ENCODE measurements at regions not wholly inside any gene's neighbourhood (a gene's known extent, or its start where the extent isn't known, plus 50 kb on each side); places are given as distances from the start of the nearest gene placed in this dataset.

DNA sequence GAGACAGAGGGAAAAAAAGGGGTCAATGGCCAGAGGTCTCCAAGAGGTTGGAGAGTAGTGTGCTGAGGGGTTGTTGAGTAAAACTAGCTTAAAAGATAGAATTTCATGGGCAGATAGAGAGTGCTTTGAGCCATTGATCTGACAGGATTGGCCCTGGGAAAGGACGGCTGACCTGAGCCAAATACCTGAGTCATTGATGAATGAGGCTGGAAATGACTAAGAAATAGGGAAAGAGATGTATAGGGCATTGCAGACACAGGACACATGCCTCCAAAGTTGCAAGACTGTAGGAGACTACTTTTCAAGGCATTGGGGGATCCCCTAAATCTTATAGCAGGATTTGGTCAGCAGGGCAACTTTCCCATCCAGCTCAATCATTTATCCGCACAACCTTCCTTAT, 168.7 kb downstream of the ABCC12 start (continued):
- TF ChIP-seq, protein P1, sequence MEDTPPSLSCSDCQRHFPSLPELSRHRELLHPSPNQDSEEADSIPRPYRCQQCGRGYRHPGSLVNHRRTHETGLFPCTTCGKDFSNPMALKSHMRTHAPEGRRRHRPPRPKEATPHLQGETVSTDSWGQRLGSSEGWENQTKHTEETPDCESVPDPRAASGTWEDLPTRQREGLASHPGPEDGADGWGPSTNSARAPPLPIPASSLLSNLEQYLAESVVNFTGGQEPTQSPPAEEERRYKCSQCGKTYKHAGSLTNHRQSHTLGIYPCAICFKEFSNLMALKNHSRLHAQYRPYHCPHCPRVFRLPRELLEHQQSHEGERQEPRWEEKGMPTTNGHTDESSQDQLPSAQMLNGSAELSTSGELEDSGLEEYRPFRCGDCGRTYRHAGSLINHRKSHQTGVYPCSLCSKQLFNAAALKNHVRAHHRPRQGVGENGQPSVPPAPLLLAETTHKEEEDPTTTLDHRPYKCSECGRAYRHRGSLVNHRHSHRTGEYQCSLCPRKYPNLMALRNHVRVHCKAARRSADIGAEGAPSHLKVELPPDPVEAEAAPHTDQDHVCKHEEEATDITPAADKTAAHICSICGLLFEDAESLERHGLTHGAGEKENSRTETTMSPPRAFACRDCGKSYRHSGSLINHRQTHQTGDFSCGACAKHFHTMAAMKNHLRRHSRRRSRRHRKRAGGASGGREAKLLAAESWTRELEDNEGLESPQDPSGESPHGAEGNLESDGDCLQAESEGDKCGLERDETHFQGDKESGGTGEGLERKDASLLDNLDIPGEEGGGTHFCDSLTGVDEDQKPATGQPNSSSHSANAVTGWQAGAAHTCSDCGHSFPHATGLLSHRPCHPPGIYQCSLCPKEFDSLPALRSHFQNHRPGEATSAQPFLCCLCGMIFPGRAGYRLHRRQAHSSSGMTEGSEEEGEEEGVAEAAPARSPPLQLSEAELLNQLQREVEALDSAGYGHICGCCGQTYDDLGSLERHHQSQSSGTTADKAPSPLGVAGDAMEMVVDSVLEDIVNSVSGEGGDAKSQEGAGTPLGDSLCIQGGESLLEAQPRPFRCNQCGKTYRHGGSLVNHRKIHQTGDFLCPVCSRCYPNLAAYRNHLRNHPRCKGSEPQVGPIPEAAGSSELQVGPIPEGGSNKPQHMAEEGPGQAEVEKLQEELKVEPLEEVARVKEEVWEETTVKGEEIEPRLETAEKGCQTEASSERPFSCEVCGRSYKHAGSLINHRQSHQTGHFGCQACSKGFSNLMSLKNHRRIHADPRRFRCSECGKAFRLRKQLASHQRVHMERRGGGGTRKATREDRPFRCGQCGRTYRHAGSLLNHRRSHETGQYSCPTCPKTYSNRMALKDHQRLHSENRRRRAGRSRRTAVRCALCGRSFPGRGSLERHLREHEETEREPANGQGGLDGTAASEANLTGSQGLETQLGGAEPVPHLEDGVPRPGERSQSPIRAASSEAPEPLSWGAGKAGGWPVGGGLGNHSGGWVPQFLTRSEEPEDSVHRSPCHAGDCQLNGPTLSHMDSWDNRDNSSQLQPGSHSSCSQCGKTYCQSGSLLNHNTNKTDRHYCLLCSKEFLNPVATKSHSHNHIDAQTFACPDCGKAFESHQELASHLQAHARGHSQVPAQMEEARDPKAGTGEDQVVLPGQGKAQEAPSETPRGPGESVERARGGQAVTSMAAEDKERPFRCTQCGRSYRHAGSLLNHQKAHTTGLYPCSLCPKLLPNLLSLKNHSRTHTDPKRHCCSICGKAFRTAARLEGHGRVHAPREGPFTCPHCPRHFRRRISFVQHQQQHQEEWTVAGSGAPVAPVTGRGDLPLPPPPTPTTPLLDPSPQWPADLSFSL (CRISPR knock-in tag; IDR thresholded peaks at IDR 0.05): no peak
- TF ChIP-seq KDM3A (CRISPR knock-in tag; IDR thresholded peaks at IDR 0.05; ENCODE audit: low read depth) (no peak), STAG1 (CRISPR knock-in tag; IDR thresholded peaks at IDR 0.05) (no peak)
- TF ChIP-seq, protein P2, sequence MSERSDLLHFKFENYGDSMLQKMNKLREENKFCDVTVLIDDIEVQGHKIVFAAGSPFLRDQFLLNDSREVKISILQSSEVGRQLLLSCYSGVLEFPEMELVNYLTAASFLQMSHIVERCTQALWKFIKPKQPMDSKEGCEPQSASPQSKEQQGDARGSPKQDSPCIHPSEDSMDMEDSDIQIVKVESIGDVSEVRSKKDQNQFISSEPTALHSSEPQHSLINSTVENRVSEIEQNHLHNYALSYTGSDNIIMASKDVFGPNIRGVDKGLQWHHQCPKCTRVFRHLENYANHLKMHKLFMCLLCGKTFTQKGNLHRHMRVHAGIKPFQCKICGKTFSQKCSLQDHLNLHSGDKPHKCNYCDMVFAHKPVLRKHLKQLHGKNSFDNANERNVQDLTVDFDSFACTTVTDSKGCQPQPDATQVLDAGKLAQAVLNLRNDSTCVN (CRISPR knock-in tag; IDR thresholded peaks at IDR 0.05; ENCODE audit: borderline replicate concordance): no peak

GRCh38 chr16:47986031-47986430, 169.8 kb downstream of the ABCC12 start:
- Histone ChIP-seq H3K9me3 (ENCODE audit: low read length) (peaks cover 7% of the 10 kb centered on the region; the same call in 1 of the 2 replicates), H3K4me3 (replicated peaks in 1 of 3; ENCODE audit: insufficient read depth in 1 of 3, low read depth in 2 of 3, low read length in 3 of 3) (no peak overlapping the region), H2AFZ (ENCODE audit: low read length) (no peak overlapping the region), H3K79me2 (ENCODE audit: insufficient read depth, low read length) (no peaks in the 10 kb centered on the region), H4K20me1 (ENCODE audit: insufficient read depth, low read length) (no peaks in the 10 kb centered on the region), H3K4me1 (ENCODE audit: insufficient read depth, low read length) (no peaks in the 10 kb centered on the region), H3K27ac (ENCODE audit: extremely low read length, insufficient read depth, low read length) (no peak overlapping the region), H3K27me3 (ENCODE audit: control insufficient read depth in 1 of 2, insufficient read depth in 2 of 2, low read length in 2 of 2) (no peaks in the 10 kb centered on the region), H3K36me3 (replicated peaks in 1 of 2; ENCODE audit: control insufficient read depth in 1 of 2, insufficient read depth in 2 of 2, low read length in 2 of 2) (no peaks in the 10 kb centered on the region), H3K9ac (ENCODE audit: insufficient read depth, low read depth, low read length) (no peak overlapping the region), H3K4me2 (ENCODE audit: low read depth, low read length) (no peak overlapping the region)
- ATAC-seq (no peak), DNase-seq (ENCODE audit: low spot score) (no peak), FAIRE-seq (no peak)
- intact Hi-C loops (cut with micrococcal nuclease; ENCODE audit: unreplicated experiment): no loop called here
- in situ Hi-C loops (cut with HindIII; ENCODE audit: extremely low pct_ligation_motif_present, low pct_unique_long_range_greater_than_20kb): no loop called here
- CTCF ChIA-PET (ENCODE audit: low intra/inter-chr PET ratio, low total read pairs): no interaction called here
- POLR2A ChIA-PET: no interaction called here
- TF ChIP-seq ZNF10 (CRISPR knock-in tag; IDR thresholded peaks at IDR 0.05; ENCODE audit: borderline replicate concordance, low read depth) (no peak), ZSCAN9 (CRISPR knock-in tag; IDR thresholded peaks at IDR 0.05; ENCODE audit: borderline replicate concordance) (no peak), PLRG1 (conservative IDR thresholded peaks at IDR 0.05) (no peak), ZNF616 (CRISPR knock-in tag; IDR thresholded peaks at IDR 0.05; ENCODE audit: low read depth) (no peak), FOXA3 (CRISPR knock-in tag; IDR thresholded peaks at IDR 0.05) (no peak), ZNF562 (CRISPR knock-in tag; IDR thresholded peaks at IDR 0.05; ENCODE audit: borderline replicate concordance) (no peak), EED (CRISPR knock-in tag; IDR thresholded peaks at IDR 0.05) (no peak), MAFF (IDR thresholded peaks at IDR 0.05; ENCODE audit: low read depth, low read length) (no peak), ZNF75D (CRISPR knock-in tag; IDR thresholded peaks at IDR 0.05; ENCODE audit: borderline replicate concordance) (no peak)
- no TSS peak for BruUV-seq (replicated peaks)
